Kidney tubule cell (primary cell): ENCODE measurements at regions not wholly inside any gene's neighbourhood (a gene's known extent, or its start where the extent isn't known, plus 50 kb on each side); places are given as distances from the start of the nearest gene placed in this dataset.

Experiments used
- DNase-seq: peaks from one replicate; pipeline ENCODE4 v3.0.0-alpha.2; 2018; ENCODE audit warnings: low spot score

DNA sequence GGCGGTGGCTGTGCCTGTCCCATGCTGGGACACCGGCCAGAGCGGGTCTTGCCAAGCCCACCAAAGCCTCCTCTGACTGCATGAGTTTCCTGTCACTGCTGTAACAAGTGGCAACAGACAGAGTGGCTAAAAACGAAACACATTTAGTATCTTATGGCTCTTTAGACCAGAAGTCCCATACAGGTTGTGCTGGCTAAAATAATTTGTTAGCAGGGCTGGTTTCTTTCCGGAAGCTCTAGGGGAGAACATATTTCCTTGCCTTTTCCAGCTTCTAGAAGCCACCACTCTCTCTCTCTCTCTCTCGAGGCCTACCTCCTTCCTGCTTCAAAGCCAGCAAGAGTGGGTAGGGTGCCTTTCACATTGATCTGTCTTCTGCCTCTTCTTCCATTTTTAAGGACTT is 171.6 kb upstream of the PLPP4 start:
- no peak for DNase-seq

DNA sequence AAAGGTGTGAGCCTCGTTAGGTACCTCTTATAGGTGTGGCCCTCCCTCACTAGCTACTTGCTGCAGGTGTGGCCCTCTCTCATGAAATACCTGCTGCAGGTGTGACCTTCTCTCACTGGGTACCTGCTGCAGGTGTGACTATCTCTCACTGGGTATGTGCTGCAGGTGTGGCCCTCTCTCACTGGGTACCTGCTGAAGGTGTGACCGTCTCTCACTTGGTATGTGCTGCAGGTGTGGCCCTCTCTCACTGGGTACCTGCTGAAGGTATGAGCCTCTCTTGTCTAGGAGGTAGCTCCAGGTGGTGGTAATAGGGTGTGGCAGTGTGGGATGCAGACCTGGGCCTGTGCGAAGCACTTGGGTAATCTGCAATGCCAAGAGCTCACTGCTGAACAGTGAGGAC is 170.7 kb upstream of the PLPP4 start:
- no peak for DNase-seq

DNA sequence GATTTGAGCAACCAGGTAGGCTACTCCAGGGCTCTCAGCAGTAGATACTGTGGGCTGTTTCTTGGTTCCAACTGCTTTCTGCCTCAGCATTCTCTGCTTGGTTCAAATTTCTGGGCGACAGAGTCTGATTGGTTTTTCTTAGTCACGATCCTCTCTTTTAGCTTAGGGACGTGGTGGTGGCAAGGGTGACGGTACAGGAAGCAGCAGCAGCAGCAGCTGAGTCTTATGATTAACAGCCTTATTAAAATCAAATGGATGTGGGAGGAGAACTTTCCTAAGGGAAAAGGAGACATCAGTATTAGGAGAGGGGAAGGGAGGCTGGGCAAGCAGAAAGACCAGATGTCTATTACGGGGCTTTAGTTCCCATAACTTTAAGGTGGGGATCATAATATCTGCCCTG is 156.5 kb upstream of the PLPP4 start:
- DNase-seq: no peak

DNA sequence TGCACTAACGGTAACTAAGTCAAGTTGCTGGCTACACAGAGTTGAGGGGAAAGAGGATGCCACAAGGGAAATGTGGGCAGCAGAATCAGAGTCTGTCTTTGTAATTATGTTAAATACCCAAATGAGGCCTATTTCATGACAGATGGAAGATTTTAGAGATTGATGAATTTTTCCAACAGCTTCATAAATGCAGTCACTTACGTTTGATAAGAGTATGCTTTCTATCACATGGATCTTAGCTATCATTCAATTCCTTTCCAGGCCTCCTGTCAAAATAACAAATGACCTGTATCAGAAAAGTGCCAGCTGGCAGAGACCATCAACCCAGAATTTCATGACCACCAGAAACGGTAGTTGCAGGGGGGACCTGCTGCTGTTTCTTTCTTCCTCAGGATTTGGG is 148.4 kb upstream of the PLPP4 start:
- DNase-seq: no peak

DNA sequence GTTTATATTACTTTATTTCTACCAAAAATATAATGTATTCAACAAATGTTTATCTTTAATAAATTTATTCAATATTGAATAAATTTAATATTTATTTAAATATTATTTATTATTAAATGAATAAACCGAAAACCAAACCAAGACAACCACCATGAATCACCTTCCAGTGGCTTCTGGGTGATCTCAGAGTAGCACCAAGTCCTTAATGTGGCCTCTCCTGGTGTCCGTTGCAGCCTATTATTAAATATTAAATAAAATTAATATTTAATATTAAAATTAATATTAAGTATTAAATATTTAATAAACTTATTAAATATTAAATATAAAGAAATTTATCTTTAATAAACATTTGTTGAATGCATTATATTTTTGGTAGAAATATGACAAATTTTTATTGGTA is 143.3 kb upstream of the PLPP4 start:
- no peak for DNase-seq

DNA sequence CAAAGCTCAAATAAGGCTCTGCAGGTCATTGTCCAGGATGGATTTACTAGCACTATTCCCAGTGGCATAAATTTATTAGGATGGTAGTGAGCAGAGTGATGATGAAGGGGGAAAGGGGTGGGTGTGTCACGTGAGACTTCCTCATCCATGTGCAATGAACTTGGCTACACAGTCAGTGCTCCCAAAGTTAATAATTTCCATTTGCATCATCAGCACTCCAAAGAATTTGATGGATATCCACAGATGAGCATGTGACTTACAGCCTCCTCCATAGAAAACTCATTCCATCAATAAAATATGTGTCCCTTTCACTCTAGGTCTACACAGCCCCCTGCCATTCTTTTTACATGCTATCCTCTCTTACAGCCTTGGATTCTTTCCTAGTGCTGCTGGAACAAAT is 142.6 kb upstream of the PLPP4 start:
- DNase-seq: peak; percentile 64

DNA sequence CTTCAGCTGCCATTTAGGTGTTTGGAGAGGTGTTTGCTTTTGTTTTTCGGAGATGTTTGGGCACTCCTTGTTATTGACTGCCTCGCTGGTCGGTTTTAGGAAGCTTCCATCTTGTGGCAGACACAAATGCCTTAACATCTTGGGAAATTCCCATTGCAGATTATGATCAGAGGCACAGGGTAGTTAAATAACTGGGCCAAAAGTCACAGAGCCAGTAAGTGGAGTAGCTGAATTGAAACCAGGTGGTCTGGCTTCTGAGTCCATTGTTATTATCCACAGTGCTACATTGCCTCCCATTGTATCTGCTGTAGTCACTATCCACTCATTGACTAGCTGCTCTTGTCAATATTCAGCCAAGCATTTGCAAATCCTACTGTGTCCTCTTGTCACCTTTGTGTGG is 138.2 kb upstream of the PLPP4 start:
- no peak for DNase-seq

DNA sequence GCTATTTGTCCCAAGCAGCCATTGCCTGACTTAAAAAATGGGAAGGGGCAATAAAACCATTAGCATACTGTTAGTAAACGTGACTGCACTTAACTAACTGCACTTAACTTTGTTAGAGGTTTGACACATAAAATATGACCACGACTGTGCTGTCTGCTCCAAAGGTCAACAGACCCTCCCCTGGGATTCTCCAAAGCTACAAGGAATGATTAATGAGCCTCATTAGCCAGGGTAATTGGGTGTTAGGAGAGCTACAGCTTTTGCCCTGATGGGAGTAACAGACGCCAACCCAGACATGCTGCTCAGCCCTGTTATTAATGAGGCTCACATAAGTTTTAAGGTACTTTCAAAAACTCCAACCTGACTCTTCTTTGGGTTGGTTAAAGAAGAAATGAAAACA is 129.4 kb upstream of the PLPP4 start:
- no peak for DNase-seq

DNA sequence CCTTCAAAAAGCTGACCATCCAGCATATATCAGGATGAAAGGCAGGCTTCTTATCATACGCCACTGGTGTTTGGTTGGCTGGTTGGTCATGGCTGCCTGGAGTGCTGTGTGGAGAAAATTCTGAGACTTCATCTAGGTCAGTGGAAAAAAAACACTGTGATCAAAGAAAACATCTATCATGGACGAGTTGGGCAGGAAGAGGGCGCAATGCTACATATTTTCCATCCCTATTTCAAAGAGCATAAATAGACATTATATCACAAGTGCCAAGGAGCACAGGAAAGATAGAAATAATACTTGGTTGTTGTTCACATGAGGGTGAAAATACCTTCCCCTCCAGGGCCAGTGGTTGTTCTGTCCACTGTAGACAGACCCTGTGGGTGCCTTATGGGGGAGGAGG is 128.4 kb upstream of the PLPP4 start:
- no peak for DNase-seq

DNA sequence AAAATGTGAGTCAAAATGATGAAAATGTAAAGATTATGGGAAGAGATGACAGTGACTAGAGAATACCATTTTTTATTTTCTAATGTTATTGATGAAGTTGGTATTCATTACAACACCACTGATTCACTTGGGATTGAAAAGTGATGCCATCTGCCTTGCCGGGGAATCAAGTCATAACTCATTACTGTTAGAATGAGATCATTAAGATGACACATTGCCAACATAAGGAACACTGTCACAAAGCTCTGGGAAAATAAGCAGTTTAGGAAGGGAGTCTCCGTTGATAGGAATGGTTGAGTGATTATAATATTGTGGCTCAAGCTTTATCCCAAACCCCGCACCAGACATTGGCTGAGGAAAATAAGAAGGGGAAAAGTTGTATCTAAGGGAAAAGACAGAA is 121.5 kb upstream of the PLPP4 start:
- DNase-seq: no peak

DNA sequence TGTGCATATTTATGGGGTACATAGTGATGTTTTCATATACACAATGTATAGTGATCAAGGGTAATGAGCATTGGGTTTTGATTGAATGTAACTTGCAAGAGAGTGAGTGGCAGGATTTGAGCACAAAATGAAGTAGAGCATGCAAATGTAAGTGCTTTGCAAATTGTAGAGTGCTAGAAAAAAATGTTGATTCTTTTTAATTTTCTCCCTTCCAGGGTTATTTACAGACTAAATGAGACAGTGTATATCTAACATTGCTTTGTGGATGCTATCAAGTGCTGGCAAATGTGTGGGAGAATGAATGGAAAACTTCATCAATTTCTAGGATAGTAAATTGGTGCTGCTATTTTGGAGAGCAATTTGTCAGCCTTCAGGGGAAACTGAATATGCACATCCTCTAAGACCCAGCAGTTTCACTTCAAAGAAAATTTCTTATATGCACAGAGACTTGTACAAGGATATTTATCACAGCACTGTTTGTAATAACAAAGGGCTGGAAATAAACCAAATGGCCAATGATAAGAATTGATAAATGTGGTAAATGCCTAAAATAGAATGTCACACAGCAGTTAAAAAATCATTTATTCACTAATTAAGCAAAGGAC is 120.6 kb upstream of the PLPP4 start:
- DNase-seq: no peak

DNA sequence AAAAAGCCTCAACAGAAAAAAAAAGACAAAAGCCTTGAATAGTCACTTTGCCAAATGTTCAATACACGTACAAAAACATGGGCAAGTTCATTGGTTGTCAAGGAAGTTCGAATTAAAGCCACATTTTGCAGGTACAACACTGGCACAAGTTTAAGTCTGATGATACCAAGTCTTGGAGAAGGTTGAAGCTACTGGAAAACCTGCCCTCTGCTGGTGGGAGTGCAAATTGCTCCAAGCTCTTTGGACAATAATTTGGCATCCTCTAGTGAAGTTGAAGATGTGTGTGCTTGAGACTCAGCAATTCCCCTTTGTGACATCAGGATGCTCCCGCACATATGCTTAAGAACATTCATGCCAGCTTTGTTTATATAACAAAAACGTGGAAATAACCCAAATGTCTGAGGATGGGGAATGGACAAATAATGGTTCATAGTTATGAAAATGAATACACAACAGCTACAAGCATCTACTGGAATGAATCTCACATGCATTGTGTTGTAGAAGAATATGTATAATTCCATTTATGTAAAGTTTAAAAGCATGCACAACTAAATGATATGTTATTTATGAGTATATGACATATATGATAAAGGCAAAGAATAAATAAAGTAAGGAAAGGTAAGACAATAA is 120.0 kb upstream of the PLPP4 start:
- peak; percentile 54 for DNase-seq

DNA sequence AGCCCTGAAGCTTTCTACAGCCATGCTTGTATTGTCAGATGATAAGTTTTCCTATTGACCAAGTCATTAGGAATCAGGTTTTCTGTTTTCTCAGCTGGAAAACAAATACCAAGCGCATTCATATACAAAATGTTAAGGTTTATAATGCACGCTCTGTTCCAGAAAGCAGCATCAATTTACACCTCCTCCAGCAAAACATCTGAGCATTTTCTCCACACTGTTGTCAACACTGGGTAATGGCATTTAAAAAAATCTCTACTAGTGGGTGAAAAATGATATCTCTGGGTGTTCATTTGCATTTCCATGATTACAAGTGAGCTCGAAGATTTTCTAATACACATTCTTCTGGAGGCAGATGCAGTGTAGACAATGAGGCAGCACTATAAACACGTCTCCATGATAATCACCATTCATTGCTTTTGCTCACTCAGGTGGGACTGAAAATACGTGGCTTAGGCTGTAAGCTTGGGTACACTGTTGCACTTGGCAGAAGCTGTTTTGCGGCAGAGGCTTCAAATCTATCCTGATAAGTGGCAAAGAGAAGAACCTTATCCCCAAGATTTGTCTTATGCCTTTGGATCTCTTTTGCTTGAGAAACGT is 114.8 kb upstream of the PLPP4 start:
- no peak for DNase-seq

DNA sequence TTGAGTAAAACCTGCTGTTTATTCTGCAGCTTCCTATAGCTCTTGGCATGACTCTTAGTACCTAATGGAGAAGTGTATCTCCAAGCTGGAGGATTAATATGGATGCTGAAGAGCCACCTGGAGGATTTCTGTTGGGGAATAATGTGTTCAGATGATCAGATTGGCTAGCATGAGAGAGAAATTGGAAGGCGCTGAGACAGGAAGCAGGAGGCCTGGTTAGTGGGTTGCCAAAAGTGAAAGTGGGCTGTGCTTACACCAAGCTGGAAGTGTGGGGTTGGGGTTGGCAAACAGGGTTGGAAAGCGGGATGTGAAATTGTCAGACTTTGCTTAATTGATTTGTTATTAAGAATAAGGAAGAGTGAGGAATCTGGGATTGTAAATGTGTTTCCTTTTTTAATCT is 111.8 kb upstream of the PLPP4 start:
- no peak for DNase-seq

DNA sequence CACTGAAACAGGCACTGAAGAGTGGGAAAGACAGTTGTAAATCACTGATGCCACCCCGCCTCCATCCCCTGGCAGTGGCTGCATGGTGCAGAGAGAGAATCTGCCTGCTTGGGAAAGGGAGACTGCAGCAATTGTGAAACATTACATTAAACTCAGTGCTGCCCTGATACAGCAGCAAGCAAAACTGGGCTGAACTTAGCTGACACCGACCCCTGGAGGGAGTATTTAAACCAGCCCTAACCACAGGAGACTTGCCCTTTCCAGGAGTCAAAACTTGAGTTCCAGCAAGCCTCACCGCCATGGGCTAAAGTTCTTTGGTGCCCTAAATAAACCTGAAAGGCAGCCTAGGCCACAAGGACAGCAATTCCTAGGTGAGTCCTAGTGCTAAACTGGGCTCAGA is 109.4 kb upstream of the PLPP4 start:
- DNase-seq: no peak

DNA sequence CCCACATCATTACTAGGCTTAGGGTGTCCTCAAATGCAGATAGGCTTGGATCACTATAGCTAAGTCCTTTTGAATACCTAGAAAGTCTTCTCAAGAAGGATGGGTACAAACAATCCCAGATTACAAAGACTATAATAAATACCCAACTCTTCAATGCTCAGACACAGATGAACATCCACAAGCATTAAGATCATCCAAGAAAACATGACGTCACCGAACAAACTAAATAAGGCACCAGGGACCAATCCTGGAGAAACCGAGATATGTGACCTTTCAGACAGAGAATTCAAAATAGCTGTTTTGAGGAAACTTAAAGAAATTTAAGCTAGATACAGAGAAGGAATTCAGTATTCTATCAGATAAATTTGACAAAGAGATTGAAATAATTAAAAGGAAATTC is 108.0 kb upstream of the PLPP4 start:
- no peak for DNase-seq

DNA sequence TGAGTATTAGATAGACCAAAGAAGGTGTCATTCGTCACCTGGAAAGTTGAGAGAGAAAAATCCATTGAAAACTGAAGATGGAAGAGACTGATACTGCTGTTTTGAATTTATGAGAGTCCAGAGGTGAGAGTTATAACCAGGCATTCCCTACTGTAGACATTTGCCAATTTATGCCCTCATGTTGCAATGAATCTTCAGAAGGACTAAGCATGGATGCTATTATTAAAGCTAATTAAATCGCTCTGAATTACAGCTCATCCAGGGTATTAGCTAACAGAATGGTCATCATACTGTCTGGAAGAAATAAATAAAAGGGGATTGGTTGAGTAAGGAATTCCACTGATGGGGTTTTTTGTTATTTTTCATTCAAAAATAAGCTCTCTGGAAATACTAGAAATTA is 101.6 kb upstream of the PLPP4 start:
- DNase-seq: no peak

DNA sequence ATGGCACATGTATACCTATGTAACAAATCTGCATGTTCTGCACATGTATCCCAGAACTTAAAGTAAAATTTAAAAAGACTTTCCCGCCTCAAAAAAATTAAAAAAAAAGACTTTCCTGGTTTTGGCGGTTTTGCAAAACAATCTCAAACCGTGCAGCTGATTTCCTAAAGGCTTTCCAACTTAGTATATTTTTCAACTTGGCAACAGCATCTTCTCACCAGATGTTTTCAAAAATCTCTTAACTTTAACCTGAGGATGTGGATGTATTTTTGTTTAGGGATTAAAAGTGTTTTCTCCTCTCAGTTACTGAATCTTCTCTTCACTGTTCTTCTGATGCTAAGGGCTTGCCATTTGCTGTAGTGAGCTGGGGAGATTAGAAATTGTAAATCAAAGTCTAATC is 96.5 kb upstream of the PLPP4 start:
- DNase-seq: no peak

DNA sequence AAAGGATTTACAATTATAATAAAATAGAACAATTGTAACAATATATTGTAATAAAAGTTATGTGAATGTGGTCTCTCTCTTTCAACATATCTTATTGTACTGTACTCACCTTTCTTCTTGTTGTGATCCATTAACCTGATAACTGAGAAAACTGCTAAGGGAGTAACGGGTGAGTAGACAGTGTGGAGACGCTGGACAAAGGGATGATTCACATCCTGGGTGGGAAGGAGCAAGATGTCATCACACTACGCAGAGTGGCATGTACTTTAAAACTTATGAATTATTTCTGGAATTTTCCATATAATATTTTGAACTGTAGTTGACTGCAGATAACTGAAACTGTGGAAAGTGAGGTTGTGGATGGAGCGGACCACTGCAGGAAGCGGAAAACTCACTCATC is 91.2 kb upstream of the PLPP4 start:
- peak; percentile 84 for DNase-seq

DNA sequence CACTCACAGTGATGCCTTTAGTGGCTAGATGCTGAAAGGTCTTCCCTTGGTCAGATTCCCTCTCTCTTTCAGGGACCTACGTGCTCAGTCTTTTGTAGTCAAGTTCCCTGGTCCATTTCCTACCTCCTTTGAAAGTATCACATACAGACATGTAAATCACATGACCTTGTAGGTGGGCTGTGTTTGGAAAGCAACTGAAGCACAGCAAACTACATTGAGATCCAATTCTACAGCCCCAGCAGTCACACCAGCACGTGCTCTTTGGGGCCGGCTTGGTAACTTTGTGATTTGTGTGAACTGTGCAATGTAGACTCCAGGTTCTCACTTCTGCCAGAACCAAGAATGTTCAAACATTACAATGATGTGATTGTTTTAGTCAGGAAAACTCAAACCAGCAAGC is 89.7 kb upstream of the PLPP4 start:
- no peak for DNase-seq

DNA sequence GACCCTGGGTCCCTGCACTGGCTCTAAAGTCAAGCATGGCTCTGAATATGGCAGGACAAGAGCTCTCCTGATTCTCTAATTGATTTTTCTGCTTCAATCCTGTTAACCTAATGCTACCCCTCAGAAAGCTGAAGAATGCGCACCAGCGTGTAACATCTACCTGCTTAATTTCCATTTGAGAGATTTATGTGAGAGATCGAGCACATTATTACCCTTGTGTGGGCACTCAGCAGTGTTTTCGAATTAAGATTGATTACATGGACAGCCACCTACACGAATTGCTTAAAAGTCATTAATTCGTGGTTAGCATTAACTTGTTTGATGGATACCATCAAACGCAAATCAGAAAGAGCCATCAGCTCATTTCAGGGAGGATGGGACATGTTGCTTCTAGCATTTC is 88.7 kb upstream of the PLPP4 start:
- no peak for DNase-seq

DNA sequence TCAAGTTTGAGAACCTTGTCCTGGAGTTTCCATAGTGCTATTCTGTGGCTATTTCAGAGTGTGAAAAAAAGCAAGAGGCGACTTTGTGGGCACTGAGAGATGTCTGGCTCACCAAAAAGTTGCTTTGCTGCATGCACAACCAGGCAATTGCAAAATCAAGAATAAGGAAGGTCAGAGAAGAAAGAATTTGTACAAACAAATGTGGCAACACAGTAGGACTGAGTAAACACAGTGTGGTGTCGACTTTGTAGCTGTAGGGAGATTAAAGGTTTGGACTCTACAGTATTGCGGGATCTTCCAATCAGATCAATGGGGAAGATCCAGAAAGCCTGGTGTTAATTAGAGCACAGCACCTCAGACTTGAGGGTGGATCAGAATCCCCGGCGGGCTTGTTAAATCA is 88.1 kb upstream of the PLPP4 start:
- DNase-seq: no peak

DNA sequence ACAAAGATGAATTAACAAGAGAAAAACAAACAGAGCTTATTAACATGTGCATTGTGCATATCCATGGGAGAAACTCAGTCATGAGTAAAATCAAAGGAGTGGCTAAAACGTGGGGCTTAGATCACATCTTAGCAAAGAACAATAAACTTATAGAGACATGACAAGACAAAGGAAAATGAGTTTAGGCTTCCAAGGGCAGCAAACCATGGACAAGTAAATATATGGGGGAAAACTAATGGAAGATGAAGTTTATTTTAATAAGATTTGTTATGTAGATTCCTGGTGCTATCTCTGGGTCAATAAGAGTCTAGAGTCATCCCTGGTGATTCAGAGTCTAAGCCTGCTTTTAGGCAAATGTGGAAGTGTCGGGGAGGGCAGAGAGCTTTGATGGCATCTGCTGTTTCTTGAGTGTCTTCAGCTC is 87.2 kb upstream of the PLPP4 start:
- peak; percentile 59 for DNase-seq

DNA sequence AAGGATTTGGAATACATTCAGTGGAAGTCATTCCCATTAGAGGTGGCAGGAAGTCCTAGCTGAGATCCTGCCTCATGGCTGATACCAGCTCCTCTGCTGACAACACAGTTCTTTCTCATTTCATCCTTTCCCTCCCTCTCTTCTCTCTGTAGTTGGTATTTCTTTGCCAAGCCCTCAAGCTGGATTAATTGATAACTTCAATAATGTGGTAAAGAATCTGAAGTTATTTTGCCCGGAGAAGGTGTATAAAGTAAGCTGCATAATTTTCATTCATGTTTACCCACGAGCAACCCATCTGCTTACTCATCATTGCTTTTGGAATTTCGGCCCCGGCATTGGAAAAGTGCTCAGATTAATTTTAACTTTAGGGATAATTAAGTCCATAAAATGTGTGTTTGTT is 85.2 kb upstream of the PLPP4 start:
- DNase-seq: no peak
